RPMI7951 (cell line): ENCODE measurements at regions not wholly inside any gene's neighbourhood (a gene's known extent, or its start where the extent isn't known, plus 50 kb on each side); places are given as distances from the start of the nearest gene placed in this dataset.

Source experiments
- DNase-seq: peaks from one replicate; pipeline ENCODE4 v3.0.0-alpha.2; 2012; ENCODE audit warnings: low read depth

DNA sequence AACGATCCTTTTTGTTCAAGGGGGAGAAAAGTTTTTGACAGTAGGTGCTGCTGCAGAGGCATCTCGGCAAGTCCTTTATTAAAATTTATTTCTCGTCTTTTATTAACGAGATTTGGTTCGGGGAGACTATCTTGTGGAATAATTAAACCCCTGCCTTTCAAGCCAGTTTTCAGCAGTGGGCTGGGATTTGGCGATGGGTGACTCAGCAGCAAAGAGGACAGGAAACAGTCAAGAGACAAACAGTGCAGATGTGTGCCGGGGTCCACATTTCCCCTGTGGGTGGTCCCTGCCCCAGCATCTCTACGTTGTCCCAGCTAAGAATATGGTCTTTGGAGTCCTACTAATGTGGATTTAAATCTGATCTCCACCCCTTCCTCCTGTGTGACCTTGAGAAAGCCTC, 282.8 kb downstream of the CDH26 start:
- no peak for DNase-seq

DNA sequence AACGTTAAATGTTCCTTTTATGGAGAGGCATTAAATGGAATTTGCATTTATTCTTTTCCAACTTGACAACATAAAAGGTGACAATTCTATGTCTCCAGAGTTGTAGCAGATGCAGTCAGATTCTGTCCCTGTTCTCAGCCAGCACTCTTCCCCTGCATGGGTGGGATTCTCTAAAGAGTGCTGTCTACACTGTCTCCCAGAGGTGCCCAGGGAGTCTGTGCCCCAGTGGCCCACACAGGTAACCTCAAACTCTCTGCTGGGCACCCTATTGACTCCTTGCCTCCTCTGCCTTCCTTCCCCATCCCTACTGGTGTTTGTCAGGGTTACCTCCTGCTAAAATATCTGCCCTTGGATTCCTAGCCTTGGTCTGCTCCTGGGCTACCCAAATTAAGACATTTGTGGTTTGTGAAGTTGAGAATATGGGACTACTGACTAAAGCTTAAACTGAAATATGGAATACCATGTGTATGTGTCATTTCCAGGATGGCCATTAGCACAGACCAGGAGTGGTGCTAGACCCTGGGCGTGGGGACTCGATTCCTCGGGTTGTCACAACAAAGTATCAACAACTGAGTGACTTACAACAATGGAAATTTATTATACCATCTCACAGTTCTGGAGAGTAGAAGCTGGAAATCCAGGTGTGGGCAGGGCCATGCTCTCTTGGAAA, 284.7 kb downstream of the CDH26 start:
- DNase-seq = peak; percentile 89

- DNase-seq = no peak
Observed at GRCh38 chr20:60244373-60245146, 286.3 kb downstream of the CDH26 start.

GRCh38 chr20:60246751-60247150, 288.5 kb downstream of the CDH26 start:
- DNase-seq = no peak

DNA sequence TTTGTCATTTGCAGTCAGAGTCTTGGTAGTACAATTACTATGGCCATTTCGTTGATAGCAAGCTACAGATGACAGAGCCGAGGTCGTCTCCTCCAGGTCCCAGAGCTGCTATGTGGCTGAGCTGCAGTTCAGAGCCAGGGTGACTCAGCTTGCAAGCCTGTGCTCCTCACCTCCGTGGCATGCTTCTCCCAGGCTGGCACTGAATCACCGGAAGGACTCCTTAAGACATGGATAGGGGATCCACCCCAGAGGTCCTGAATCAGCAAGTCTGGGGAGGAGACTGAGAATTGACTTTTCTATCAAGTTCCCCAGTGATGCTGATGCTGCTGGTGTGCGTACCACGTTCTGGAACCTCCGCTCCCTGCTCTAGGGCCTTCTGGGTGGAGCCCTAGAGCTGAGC, 291.2 kb downstream of the CDH26 start:
- peak; percentile 99 for DNase-seq

DNA sequence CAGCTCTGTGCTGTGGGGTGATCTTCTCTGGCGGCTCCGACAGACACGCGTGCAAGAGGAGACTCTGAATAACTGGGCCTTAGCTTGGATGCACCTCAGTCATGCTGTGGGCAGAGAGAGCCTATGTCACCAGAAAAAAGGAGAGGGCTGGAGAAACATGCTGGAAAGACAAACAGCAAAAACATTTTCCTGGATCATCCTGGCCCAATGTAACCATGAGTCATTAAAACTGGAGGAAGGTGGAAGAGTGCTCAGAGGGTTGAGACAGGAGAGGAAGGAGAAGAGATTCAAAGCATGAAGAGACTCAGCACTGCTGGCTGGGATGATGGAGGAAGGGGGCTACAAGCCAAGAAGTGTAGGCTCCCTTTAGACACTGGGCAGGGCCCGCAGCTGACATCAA, 292.0 kb downstream of the CDH26 start:
- DNase-seq = peak; percentile 36

- DNase-seq = no peak
Observed at GRCh38 chr20:60252866-60253265, 294.6 kb downstream of the CDH26 start.

DNA sequence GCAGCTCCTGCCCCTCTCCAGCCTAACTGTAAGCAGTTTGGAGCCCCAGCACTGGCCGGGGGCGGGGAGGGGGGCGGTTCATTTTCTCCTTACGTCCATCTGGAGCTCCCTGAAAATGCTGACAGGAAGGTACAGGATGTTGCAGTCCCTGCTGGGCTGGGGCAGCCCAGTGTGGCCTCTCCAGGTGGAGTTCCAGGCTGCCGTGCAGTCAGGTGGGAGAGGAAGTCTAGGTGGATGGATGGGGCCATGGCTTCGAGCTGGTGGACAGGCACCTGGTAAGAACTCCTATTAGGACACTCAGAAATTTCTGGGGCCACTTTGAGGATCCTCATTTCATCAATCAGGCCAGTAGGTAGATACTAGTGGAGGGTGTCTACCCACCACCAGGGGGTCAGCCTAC, 295.2 kb downstream of the CDH26 start:
- DNase-seq = no peak

DNA sequence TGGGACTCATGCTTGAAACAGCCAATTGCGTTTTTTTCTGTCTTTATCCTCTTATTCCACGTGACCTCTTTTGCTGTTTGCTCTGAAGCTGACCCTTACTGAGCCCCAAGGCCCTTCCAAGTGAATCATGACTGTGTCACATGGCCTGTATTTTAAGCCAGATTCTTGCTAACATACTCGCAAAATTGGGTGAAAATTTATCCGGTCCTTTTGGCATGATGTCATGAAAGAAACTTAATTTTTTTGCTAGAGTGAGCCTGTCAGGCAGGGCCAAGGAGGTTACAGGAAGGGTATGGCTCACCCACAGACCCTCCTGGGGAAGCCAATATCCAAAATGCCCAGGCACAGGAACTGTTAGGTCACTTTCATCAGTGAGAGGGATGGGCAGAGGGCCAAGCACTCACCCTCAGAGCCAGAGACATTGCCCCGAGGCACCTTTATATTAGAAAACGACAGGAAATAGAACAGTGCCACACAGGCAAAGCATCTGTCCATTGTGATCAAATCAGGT, 296.7 kb downstream of the CDH26 start:
- DNase-seq = peak; percentile 97

GRCh38 chr20:60255415-60255814, 297.2 kb downstream of the CDH26 start:
- DNase-seq = no peak

- DNase-seq = peak; percentile 76
Observed at GRCh38 chr20:60255866-60256265, 297.6 kb downstream of the CDH26 start.

- no peak for DNase-seq
Observed at GRCh38 chr20:60256811-60257210, 298.6 kb downstream of the CDH26 start.

- no peak for DNase-seq
Observed at GRCh38 chr20:60257671-60258070, 299.4 kb downstream of the CDH26 start.

- DNase-seq = no peak
Observed at GRCh38 chr20:60258255-60258863, 300.1 kb downstream of the CDH26 start.

- no peak for DNase-seq
Observed at GRCh38 chr20:60261333-60261732, 303.1 kb downstream of the CDH26 start.

DNA sequence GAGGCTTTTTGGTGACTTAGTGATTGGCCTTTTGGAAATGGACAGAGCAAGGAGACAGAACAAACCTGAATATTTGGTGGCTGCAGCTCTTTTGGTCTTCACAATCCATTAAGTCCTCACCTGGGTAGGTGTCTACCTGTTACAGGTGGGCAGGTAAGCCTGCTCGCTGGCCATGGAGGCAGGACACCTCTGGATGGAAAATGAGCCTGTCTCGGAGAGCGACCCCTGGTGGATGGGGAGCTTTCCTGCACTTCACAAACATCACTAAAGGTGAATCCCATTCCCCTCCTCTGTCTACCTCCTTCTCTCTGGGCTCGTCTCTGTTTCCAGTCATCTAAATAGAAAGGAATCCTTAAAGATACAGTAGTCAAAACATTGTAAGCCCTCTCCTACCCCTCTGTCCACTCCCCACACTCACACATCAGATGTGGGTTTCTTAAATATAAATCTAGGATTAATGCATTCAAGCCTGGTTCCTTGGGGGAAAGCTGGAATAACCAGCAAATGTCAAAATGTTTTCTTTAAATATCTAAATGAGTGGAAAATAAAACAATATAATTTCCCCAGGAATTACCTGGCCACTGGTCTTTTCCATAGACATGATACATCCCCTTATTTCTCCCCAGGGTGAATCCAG, 304.9 kb downstream of the CDH26 start:
- DNase-seq = peak; percentile 25

DNA sequence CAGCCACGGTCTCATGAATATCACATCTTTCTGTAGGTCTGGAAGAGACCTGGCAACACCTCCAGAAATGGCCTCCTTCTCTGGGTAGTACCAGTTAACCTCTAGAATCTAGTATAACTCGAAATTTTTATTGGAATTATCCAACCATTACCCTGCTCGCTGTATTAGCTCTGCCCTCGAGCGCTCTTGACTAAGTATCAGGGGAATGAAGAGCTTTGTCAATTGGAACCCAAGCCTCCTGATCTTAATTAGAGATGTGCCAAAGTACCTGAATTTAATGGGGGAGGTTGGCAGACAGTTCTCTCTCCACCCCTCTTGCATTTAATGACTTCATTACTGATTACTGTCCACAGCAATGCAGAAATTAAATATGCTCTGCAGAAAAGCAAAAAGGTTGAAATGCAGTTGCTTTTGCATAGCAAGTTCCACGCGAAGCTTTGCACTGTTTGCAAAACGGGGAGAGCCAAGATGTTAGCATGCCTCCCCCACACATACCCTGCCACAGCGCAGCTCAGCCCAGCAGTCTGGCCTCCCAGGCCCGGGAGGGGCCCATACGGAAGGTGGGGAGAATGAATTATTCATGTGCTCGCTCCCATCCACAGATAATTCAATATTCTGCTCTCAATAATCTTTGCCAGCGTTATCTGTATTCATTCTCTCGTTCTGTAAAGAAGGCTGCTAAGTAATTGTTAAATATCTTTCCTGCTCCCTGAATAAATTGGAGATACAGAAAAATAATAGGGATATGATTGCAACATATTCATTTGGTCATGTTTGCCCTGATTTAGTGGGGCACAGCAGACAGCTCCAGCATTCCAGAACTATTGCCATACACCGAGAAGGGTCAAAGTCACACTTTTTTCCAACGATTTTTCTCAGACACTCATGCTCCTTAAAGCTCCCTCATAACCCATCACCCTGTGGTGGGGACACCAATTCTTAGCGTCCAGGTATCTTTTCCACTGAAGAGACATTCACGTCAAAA, 305.8 kb downstream of the CDH26 start:
- no peak for DNase-seq

DNA sequence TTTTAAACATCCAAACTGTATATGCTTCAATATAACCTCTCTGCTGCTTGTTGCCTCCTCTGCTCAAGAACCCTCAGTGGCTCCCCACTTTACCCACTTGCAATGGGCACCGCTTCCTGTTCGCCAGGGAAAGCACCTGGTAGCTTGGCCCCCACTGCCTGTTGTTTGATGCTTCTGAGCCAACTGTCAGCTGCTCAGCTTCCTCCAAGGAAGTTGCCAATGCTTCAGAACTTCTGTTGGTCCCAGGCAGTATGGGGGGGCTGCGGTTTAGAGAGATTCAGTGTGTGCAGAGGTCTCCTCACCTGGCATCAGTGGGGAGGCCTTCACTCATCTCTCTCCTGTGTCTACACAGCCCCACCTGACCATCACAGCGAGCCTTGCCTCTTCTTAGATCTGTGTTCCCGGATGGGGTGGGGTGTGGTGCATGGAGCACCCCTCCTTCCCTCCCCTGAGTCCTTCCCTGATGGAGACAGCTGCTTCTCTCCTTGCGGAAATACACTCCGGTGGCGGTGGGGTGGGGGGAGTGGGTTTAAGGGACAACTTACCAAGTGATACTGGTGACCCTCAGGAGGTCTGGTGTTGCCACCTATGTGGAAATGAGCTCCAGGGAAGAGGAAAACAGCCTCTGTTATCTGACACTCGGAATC, 308.1 kb downstream of the CDH26 start:
- DNase-seq = no peak

GRCh38 chr20:60268491-60268890, 310.3 kb downstream of the CDH26 start:
- no peak for DNase-seq

- no peak for DNase-seq
Observed at GRCh38 chr20:60269573-60270162, 311.4 kb downstream of the CDH26 start.
